Stimulated activated CD8-positive, alpha-beta memory T cell treated with anti-CD3 and anti-CD28 coated beads, Interleukin-4, amount 100 ng/mL, for 4 hours (primary cell): ENCODE measurements at regions not wholly inside any gene's neighbourhood (a gene's known extent, or its start where the extent isn't known, plus 50 kb on each side); places are given as distances from the start of the nearest gene placed in this dataset.

Source experiments
- DNase-seq, 2 donors: peaks; one replicate each; pipeline ENCODE4 v3.0.0-alpha.2; 2020; ENCODE audit warnings: low read depth in 2 of 2, low spot score in 1 of 2

GRCh38 chr5:56330167-56330566 lies 97.0 kb upstream of the ANKRD55 start:
- no peak for DNase-seq

GRCh38 chr5:56329652-56330051 lies 96.5 kb upstream of the ANKRD55 start:
- DNase-seq, result no peak

GRCh38 chr5:56328753-56329560 lies 95.8 kb upstream of the ANKRD55 start:
- no peak for DNase-seq

GRCh38 chr5:56327809-56328208 lies 94.7 kb upstream of the ANKRD55 start:
- no peak for DNase-seq

- no peak for DNase-seq
These were observed 93.6 kb upstream of the ANKRD55 start for GRCh38 chr5:56326770-56327169.

- no peak for DNase-seq
These were observed 93.0 kb upstream of the ANKRD55 start for GRCh38 chr5:56326116-56326515.

GRCh38 chr5:56325039-56325438 lies 91.9 kb upstream of the ANKRD55 start:
- no peak for DNase-seq

- no peak for DNase-seq
These were observed 90.4 kb upstream of the ANKRD55 start for GRCh38 chr5:56323505-56323904.

- no peak for DNase-seq
These were observed 89.5 kb upstream of the ANKRD55 start for GRCh38 chr5:56322592-56322991.

GRCh38 chr5:56321236-56321881 lies 88.2 kb upstream of the ANKRD55 start:
- no peak for DNase-seq

GRCh38 chr5:56320686-56321085 lies 87.6 kb upstream of the ANKRD55 start:
- DNase-seq, result no peak

- no peak for DNase-seq
These were observed 86.5 kb upstream of the ANKRD55 start for GRCh38 chr5:56319526-56320181.

GRCh38 chr5:56317923-56318561 lies 84.9 kb upstream of the ANKRD55 start:
- no peak for DNase-seq

GRCh38 chr5:56316299-56316994 lies 83.3 kb upstream of the ANKRD55 start:
- DNase-seq, result no peak

- no peak for DNase-seq
These were observed 81.4 kb upstream of the ANKRD55 start for GRCh38 chr5:56314529-56314928.

- no peak for DNase-seq
These were observed 80.5 kb upstream of the ANKRD55 start for GRCh38 chr5:56313596-56313995.

- no peak for DNase-seq
These were observed 79.9 kb upstream of the ANKRD55 start for GRCh38 chr5:56313004-56313531.

- DNase-seq, result no peak
These were observed 78.3 kb upstream of the ANKRD55 start for GRCh38 chr5:56311306-56311905.

- no peak for DNase-seq
These were observed 77.6 kb upstream of the ANKRD55 start for GRCh38 chr5:56310711-56311204.

GRCh38 chr5:56309262-56309826 lies 76.2 kb upstream of the ANKRD55 start:
- no peak for DNase-seq
